NB4 (cell line): ENCODE measurements at regions not wholly inside any gene's neighbourhood (a gene's known extent, or its start where the extent isn't known, plus 50 kb on each side); places are given as distances from the start of the nearest gene placed in this dataset.

Experiments used
- CTCF ChIP-seq: IDR thresholded peaks from one replicate; pipeline ENCODE4 v1.5.1; 2012; ENCODE audit warnings: low read depth, low read length
- MAX ChIP-seq: IDR thresholded peaks from 2 replicates; pipeline ENCODE4 v1.6.1; 2011; ENCODE audit warnings: low read depth, low read length
- MYC ChIP-seq: IDR thresholded peaks from 2 replicates; pipeline ENCODE4 v1.6.1; 2011; ENCODE audit warnings: low read depth, low read length
- POLR2A ChIP-seq: IDR thresholded peaks from 2 replicates; pipeline ENCODE4 v1.6.1; 2011; ENCODE audit warnings: mild to moderate bottlenecking; ENCODE audit not compliant: insufficient read length; ENCODE audit errors: extremely low read depth

- TF ChIP-seq CTCF: no peak
- no peak for TF ChIP-seq MYC
- TF ChIP-seq POLR2A: no peak
- no peak for TF ChIP-seq MAX
Observed at GRCh38 chr4:72896515-72896914, 173.0 kb downstream of the COX18 start.
